SW 1271 (cell line): ENCODE measurements at regions not wholly inside any gene's neighbourhood (a gene's known extent, or its start where the extent isn't known, plus 50 kb on each side); places are given as distances from the start of the nearest gene placed in this dataset.
"Not testable (repeated sequence)": the region's sequence is repeated elsewhere in the genome, so short reads cannot be mapped to it uniquely, and the experiment has no call there.

Experiments
- DNase-seq, 2 experiments: peaks; one replicate each; lab custom pipeline; 2025; lab: John Stamatoyannopoulos, UW

- DNase-seq = no peak
Measured at GRCh38 chr6:71056656-71057055, 99.8 kb upstream of the B3GAT2 start.

DNA sequence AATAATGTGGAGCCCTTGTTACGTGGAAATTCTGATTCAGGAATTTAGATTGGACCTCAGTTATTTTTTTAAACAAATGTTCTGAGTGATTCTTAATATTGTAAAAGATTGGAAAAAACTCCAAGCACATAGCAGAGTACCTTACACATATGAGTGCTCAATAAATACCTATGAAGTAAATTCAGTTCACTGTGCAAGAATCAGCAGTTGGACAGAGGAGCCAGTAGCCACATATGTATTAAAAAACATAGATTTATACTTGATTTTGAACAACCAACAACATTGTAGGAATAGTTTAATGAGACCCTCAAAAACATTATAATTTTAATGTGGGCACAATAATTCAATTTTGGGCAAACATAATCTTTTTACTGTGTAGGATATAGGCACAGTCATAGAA is 109.3 kb upstream of the B3GAT2 start:
- no peak for DNase-seq

GRCh38 chr6:71067816-71068215 is 111.0 kb upstream of the B3GAT2 start:
- DNase-seq = no peak

GRCh38 chr6:71072508-71072907 is 115.6 kb upstream of the B3GAT2 start:
- DNase-seq = no peak

GRCh38 chr6:71077655-71078054 is 120.8 kb upstream of the B3GAT2 start:
- no peak for DNase-seq

DNA sequence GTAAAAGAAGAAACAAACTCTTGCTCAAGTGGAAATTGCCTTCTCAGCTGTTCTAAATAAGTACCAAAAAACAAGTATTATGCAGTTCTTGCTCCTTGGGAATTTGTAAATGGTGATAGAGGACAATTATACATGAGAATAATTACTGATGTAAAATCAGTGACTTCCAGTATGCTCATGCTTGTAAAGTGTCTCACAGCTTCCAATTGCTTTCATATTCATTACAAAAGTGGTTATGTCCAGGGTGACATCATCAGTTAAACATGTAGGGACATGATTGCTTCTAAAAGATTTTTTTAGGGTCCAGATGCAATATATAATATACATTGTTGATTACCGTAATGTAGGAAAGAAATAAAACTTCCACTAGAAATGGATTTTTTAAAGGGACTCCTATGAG is 122.8 kb upstream of the B3GAT2 start:
- no peak for DNase-seq

DNA sequence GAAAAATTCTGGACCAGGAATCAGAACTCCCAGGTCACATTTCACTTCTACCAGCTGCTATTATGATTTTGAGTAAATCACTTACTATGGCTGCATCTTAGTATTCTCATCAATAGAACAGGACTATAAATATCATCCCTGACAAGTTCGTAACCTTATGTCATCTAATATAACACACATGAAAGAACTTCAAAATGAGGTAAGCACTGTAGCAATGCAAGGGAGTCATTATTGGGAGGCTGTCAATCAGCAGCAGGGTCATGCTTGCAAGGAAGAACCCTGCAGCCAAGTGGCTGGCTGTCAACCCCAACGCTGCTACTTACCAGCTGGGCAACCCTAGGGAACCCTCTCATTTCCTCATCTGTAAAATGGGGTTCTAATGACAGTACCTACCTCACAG is 123.3 kb upstream of the B3GAT2 start:
- no peak for DNase-seq

GRCh38 chr6:71080826-71081225 is 124.0 kb upstream of the B3GAT2 start:
- DNase-seq = no peak

DNA sequence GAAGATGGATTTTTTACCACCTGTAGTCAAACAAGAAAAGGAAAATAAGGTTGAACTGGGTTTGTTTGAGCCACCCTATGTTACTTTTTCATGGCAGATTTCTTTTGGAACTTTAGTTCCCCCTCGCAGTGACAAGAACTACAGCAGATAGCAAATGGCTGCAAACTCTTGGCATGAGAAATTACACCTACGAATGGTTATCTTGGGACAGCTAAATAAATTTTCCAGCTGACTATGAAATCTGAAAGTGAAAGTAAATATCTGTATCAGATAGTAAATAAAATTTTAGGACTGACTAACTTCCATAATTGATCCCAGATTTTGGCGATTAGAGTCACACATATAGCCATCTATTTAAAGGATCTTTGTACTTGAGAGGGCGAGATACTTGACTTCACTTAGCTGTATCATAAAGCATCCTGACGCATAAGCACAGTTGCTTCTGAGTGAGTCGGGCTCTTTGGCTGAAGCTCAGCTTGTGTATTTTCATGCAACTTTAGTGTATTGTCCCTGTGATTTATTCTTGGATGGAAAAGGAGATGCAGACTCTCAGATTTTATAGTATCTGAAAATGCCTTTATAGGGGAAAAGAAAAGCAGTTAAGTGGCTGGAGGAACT is 125.3 kb upstream of the B3GAT2 start:
- DNase-seq = no peak

DNA sequence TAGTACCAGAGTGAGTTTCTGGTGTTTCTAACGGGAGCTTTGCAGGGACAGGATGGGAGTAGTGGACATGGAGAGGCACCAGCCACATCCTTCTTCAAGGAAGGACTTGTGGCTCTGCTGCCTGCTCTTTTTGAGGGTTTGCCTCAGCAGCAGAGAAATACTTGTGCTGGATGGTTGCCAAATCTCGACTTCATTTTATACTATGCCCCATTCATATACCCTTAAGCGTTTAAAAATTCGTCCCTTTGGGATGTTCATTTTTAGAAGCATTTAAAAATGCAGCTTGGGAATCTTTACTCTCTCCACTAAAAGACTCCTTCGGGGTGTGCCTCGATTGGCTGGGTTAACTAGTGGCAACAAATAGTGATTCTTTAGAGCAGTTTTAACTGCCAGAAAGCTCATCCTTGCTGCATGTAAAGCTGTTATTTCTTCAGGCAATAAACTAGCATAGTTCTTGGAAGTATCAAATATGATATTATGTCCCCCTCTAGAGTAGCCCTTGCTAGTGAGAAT is 126.5 kb upstream of the B3GAT2 start:
- DNase-seq = no peak

- no peak for DNase-seq
Measured at GRCh38 chr6:71088166-71088565, 131.3 kb upstream of the B3GAT2 start.

DNA sequence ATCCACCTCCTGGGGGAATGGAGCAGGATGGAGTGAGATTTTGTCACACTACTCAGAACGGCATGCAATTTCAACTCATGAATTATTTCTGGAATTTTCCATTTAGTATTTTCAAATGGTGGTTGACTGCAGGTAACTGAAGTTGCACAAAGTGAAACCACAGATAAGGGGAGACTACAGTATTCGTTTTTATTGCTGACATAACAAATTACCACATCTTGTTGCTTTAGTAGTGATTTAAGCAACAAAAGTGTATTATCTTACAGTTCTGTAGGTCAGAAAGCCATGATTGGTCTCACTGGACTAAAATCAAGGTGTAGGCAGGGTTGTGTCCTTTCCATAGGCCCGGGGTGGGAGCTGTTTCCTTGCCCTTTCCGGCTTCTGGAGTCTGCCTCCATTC is 133.4 kb upstream of the B3GAT2 start:
- DNase-seq = no peak

GRCh38 chr6:71091167-71091566 is 134.3 kb upstream of the B3GAT2 start:
- DNase-seq = no peak

GRCh38 chr6:71091956-71092355 is 135.1 kb upstream of the B3GAT2 start:
- no peak for DNase-seq

DNA sequence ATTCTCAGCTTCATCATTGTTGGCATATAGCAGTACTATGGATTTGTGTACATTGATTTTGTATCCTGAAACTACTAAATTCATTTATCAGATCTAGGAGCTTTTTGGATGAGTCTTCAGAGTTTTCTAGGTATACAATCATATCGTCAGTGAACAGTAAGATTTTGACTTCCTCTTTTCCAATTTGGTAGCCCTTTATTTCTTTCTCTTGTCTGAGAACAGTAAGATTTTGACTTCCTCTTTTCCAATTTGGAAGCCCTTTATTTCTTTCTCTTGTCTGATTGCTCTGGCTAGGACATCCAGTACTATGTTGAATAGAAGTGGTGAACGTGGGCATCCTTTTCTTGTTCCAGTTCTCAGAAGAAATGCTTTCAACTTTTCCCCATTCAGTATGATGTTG is 140.4 kb upstream of the B3GAT2 start:
- DNase-seq = not testable (repeated sequence)

DNA sequence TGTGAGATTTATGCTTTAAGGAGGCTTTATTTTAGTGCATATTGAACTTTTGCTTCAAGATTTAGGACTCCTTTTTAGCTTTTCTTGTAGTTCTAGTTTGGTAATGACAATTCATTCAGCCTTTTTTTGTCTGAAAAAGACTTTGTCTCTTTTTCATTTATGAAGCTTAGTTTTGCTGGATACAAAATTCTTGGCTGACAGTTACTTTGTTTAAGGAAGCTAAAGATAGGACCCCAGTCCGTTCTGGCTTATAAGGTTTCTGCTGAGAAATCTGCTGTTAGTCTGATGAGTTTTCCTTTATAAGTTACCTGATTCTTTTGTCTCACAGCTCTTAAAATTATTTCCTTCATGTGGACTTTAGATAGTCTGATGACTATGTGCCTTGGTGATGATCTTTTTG is 142.8 kb upstream of the B3GAT2 start:
- no peak for DNase-seq

GRCh38 chr6:71103130-71103529 is 146.3 kb upstream of the B3GAT2 start:
- DNase-seq = no peak

DNA sequence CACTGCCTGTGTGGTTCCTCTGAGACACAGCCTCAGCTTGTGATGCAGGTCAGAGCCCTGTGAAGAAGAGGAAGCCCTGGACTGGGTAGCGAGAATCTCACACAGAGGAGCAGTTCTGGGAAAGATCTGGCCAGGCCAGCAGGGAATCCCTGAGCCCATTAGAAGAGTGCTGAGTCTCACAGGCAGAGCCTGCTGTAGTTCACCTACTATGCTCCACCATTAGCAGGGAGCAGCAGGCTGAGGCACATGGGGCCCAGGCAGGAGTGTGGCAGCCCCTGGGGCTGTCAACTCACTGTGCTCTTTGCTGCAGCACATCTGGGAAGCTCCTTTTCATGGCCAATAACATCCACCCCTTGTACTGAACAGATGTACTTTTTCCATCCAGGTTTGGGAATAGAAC is 146.8 kb upstream of the B3GAT2 start:
- DNase-seq = no peak

DNA sequence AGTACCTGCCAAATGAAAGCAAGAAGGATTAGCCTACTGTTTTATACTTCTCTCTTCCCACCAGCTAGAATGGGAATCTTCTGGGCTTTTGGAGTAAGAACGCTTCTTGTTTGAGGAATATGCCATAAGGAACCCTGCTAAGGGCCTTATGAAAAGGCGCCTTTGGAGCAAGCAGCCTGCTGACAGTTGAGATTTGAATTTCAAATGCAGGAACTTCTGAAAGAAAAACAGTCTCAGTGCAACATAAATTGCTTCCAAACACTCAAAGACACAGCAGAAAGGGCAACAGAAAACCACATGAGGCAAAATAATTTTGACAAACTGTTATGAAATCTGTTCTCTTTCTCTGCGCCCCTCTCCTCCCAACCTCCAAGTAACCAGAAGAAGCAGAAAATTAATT is 149.4 kb upstream of the B3GAT2 start:
- no peak for DNase-seq

- no peak for DNase-seq
Measured at GRCh38 chr6:71107911-71108420, 151.1 kb upstream of the B3GAT2 start.

DNA sequence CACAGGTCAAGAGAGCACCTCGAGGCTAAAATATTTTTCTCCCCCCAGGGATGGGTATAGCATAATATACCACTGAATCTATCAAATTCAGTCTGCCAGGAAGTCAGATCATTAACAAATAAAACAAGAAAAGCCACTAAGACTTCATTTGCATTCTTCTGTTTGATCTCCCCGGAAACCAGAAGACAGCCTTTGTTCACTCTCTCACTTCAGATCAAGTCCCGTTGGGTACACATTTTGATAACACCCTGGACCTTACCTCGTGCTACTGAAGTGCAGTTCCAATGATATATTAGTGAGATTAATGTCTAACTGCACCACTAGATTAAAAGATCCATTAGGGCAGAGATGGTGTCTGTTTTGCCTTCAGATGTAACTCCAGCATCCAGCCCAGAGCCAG is 157.7 kb upstream of the B3GAT2 start:
- no peak for DNase-seq

DNA sequence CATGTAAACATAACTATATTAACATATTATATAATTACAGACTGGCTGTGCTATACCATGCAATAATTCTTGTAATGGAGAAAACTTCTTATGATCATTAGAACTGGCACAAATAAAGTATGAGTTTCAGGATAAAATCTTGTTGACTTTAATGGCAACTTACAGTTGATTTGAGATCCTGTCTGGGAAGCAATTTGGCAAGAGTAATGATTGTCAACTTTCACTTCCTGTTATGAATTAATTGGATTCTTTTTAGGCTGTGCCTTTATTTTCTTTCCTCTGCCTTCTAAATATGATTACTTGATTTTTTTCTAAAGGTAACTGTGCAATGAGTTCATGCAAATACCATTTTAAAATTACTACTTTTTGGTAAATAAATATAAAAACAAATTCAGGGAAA is 158.1 kb upstream of the B3GAT2 start:
- no peak for DNase-seq

DNA sequence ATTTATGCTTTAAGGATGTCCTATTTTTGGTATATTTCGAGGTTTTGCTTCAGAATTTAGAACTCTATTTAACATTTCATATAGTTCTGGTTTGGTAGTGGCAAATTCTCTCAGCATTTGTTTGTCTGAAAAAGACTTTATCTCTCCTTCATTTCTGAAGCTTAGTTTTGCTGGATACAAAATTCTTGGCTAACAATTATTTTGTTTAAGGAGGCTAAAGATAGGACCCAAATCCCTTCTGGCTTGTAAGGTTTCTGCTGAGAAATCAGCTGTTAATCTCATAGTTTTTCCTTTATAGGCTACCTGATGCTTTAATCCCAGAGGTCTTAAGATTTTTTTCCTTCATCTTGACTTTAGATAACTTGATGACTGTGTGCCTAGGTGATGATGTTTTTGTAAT is 162.7 kb upstream of the B3GAT2 start:
- no peak for DNase-seq

GRCh38 chr6:71123051-71123450 is 165.6 kb upstream of the OGFRL1 start:
- DNase-seq = no peak
